Stimulated activated CD8-positive, alpha-beta memory T cell treated with anti-CD3 and anti-CD28 coated beads, Interleukin-4, amount 100 ng/mL, for 48 hours (primary cell): ENCODE measurements at regions not wholly inside any gene's neighbourhood (a gene's known extent, or its start where the extent isn't known, plus 50 kb on each side); places are given as distances from the start of the nearest gene placed in this dataset.

Source experiments
- DNase-seq: peaks from one replicate; pipeline ENCODE4 v3.0.0-alpha.2; 2020

- no peak for DNase-seq
Measured at GRCh38 chr4:134463771-134464170, 262.2 kb upstream of the PABPC4L start.

GRCh38 chr4:134426821-134427220 is 225.2 kb upstream of the PABPC4L start:
- DNase-seq = no peak

- no peak for DNase-seq
Measured at GRCh38 chr4:134425756-134426155, 224.2 kb upstream of the PABPC4L start.

- no peak for DNase-seq
Measured at GRCh38 chr4:134422776-134423175, 221.2 kb upstream of the PABPC4L start.

- DNase-seq = no peak
Measured at GRCh38 chr4:134421734-134422133, 220.1 kb upstream of the PABPC4L start.

GRCh38 chr4:134408897-134409296 is 207.3 kb upstream of the PABPC4L start:
- DNase-seq = no peak

GRCh38 chr4:134401798-134402197 is 200.2 kb upstream of the PABPC4L start:
- no peak for DNase-seq

- no peak for DNase-seq
Measured at GRCh38 chr4:134393592-134393991, 192.0 kb upstream of the PABPC4L start.

- no peak for DNase-seq
Measured at GRCh38 chr4:134390319-134390718, 188.7 kb upstream of the PABPC4L start.

- no peak for DNase-seq
Measured at GRCh38 chr4:134388351-134388750, 186.8 kb upstream of the PABPC4L start.

GRCh38 chr4:134382478-134383227 is 181.1 kb upstream of the PABPC4L start:
- no peak for DNase-seq

GRCh38 chr4:134375775-134376174 is 174.2 kb upstream of the PABPC4L start:
- no peak for DNase-seq

- no peak for DNase-seq
Measured at GRCh38 chr4:134365852-134366251, 164.3 kb upstream of the PABPC4L start.

GRCh38 chr4:134364928-134365327 is 163.3 kb upstream of the PABPC4L start:
- no peak for DNase-seq

GRCh38 chr4:134345244-134345643 is 143.7 kb upstream of the PABPC4L start:
- DNase-seq = no peak

GRCh38 chr4:134343656-134344055 is 142.1 kb upstream of the PABPC4L start:
- DNase-seq = no peak

GRCh38 chr4:134343081-134343480 is 141.5 kb upstream of the PABPC4L start:
- DNase-seq = no peak

GRCh38 chr4:134337574-134337973 is 136.0 kb upstream of the PABPC4L start:
- DNase-seq = no peak

- DNase-seq = no peak
Measured at GRCh38 chr4:134328741-134329140, 127.2 kb upstream of the PABPC4L start.

GRCh38 chr4:134327274-134328122 is 125.9 kb upstream of the PABPC4L start:
- no peak for DNase-seq

GRCh38 chr4:134326866-134327265 is 125.3 kb upstream of the PABPC4L start:
- DNase-seq = no peak

GRCh38 chr4:134324179-134324578 is 122.6 kb upstream of the PABPC4L start:
- DNase-seq = no peak

GRCh38 chr4:134320048-134320447 is 118.5 kb upstream of the PABPC4L start:
- no peak for DNase-seq

- no peak for DNase-seq
Measured at GRCh38 chr4:134313591-134313990, 112.0 kb upstream of the PABPC4L start.
